GM06990 (cell line): ENCODE measurements at regions not wholly inside any gene's neighbourhood (a gene's known extent, or its start where the extent isn't known, plus 50 kb on each side); places are given as distances from the start of the nearest gene placed in this dataset.
"Not testable (repeated sequence)": the region's sequence is repeated elsewhere in the genome, so short reads cannot be mapped to it uniquely, and the experiment has no call there.

ENCODE experiments used
- DNase-seq: peaks from one replicate; pipeline ENCODE4 v3.0.0-alpha.2; 2011; ENCODE audit not compliant: insufficient read length; ENCODE audit errors: extremely low read depth
- H3K27me3 ChIP-seq: replicated peaks from 2 replicates; pipeline ENCODE4 v1.6.0; 2011; ENCODE audit warnings: low read length; ENCODE audit not compliant: control insufficient read depth, insufficient read depth
- H3K36me3 ChIP-seq: 2 replicates; pipeline ENCODE4 v1.5.1; 2011; ENCODE audit warnings: low read length; ENCODE audit not compliant: control insufficient read depth, insufficient read depth
- H3K4me3 ChIP-seq: replicated peaks from 2 replicates; pipeline ENCODE4 v1.5.1; 2011; ENCODE audit warnings: low read depth, mild to moderate bottlenecking, control low read depth, low read length
- TF ChIP-seq, protein P1 (sequence below): IDR thresholded peaks from 2 replicates; pipeline ENCODE4 v1.5.1; 2011; ENCODE audit warnings: low read length, control low read depth, mild to moderate bottlenecking, inconsistent platforms; ENCODE audit not compliant: insufficient read depth, poor library complexity, severe bottlenecking

- TF ChIP-seq, protein P1, sequence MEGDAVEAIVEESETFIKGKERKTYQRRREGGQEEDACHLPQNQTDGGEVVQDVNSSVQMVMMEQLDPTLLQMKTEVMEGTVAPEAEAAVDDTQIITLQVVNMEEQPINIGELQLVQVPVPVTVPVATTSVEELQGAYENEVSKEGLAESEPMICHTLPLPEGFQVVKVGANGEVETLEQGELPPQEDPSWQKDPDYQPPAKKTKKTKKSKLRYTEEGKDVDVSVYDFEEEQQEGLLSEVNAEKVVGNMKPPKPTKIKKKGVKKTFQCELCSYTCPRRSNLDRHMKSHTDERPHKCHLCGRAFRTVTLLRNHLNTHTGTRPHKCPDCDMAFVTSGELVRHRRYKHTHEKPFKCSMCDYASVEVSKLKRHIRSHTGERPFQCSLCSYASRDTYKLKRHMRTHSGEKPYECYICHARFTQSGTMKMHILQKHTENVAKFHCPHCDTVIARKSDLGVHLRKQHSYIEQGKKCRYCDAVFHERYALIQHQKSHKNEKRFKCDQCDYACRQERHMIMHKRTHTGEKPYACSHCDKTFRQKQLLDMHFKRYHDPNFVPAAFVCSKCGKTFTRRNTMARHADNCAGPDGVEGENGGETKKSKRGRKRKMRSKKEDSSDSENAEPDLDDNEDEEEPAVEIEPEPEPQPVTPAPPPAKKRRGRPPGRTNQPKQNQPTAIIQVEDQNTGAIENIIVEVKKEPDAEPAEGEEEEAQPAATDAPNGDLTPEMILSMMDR = no peak
- DNase-seq = no peak
- H3K36me3 ChIP-seq = no peaks in the 10 kb centered on the region
- H3K27me3 ChIP-seq = no peaks in the 10 kb centered on the region
- H3K4me3 ChIP-seq = no peak overlapping the region
Observed at GRCh38 chr2:13413989-13414388, 697.3 kb downstream of the TRIB2 start.

DNA sequence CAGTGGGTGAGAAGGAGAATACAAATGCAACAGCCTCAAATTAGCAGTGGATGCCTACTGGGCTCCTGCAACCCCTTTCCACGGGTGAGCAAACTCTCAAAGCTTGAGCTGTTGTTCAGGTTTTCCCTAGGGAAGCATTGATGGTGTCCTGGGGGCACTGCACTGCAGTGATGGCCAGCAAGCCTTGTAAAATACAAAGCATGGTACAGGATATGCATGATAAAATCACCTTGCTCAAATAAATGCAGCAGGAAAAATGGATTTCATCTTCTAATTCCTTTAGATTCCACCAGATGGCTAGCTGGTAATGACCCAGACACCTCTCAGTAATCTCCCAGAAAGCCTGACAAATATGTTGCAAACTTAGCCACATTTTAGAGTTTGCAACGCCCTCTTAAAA lies 698.2 kb downstream of the TRIB2 start:
- Histone ChIP-seq H3K36me3 (no peaks in the 10 kb centered on the region), H3K4me3 (no peak overlapping the region), H3K27me3 (no peaks in the 10 kb centered on the region)
- no peak for DNase-seq
- TF ChIP-seq, protein P1 = no peak

- Histone ChIP-seq H3K27me3 (no peaks in the 10 kb centered on the region), H3K4me3 (no peak overlapping the region), H3K36me3 (no peaks in the 10 kb centered on the region)
- TF ChIP-seq, protein P1 = no peak
- no peak for DNase-seq
Observed at GRCh38 chr2:13433954-13434353, 717.2 kb downstream of the TRIB2 start.

- not testable (repeated sequence) for DNase-seq, H3K27me3 ChIP-seq, H3K4me3 ChIP-seq, H3K36me3 ChIP-seq
- TF ChIP-seq, protein P1 = peak; percentile 4
Observed at GRCh38 chr2:13443554-13444261, 727.0 kb downstream of the TRIB2 start.

DNA sequence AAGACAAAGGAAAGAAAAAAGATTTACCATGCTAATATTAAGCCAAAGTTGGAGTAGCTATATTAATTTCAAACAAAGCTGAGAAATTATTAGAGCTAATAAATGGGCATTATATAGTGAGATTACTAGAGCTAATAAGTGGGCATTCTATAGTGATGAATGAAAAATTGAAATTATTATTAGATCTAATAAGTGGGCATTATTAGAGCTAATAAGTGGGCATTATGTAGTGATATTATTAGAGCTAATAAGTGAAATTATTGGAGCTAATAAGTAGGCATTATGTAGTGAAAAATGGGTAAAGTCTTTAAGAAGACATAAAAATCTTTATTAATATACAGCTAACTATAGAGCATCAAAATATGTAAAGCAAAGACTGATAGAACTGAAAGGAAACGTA lies 745.7 kb downstream of the TRIB2 start:
- no peaks in the 10 kb centered on the region for H3K27me3 ChIP-seq
- TF ChIP-seq, protein P1 = no peak

GRCh38 chr2:13466076-13466475 lies 749.3 kb downstream of the TRIB2 start:
- Histone ChIP-seq H3K4me3 (no peak overlapping the region), H3K27me3 (no peaks in the 10 kb centered on the region), H3K36me3 (no peaks in the 10 kb centered on the region)
- no peak for DNase-seq
- TF ChIP-seq, protein P1 = no peak

More for the DNA sequence above, 745.7 kb downstream of the TRIB2 start:
- Histone ChIP-seq H3K4me3 (no peak overlapping the region), H3K36me3 (no peaks in the 10 kb centered on the region)
- DNase-seq = no peak
